Kidney glomerular epithelial cell (primary cell): ENCODE measurements at regions not wholly inside any gene's neighbourhood (a gene's known extent, or its start where the extent isn't known, plus 50 kb on each side); places are given as distances from the start of the nearest gene placed in this dataset.

Source experiments
- DNase-seq: peaks from one replicate; lab custom pipeline; 2025; lab: John Stamatoyannopoulos, UW

GRCh38 chr2:117071556-117072102 lies 742.9 kb upstream of the DDX18 start:
- DNase-seq: no peak

DNA sequence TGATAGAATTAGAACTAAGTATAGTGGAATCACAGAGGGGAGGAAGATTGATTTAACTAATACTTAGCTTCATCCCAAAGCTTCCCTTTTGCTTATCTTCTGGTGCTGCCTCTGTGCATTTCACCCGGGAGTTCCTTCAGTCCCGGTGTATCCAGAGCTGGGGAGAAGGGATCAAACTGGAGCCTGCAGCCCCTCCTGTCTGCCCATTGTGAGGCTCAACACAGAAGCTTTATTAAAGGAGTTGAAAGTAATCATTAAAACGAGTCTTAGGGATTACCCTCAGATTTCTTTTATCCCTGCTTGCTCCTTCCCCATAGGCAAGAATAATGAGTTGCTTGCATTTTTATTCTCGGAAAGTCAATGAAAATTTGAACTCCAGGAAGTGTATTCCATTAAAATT lies 739.7 kb upstream of the DDX18 start:
- DNase-seq: no peak

DNA sequence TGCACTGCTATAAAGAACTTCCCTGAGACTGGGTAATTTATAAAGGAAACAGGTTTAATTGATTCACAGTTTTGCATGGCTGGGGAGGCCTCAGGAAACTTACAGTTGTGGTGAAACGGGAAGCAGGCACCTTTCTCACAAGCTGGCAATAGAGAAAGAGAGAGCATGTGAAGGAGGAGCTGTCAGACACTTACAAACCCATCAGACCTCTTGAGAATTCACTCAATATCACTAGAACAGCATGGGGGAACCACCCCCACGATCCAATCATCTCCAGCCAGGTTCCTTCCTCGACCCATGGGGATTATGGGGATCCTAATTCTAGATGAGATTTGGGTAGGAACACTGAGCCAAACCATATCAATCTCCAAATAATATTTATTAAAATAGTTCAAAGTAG lies 729.2 kb upstream of the DDX18 start:
- no peak for DNase-seq

- DNase-seq: no peak
Observed at GRCh38 chr2:117085737-117086136, 728.8 kb upstream of the DDX18 start.

GRCh38 chr2:117086174-117086942 lies 728.1 kb upstream of the DDX18 start:
- no peak for DNase-seq

DNA sequence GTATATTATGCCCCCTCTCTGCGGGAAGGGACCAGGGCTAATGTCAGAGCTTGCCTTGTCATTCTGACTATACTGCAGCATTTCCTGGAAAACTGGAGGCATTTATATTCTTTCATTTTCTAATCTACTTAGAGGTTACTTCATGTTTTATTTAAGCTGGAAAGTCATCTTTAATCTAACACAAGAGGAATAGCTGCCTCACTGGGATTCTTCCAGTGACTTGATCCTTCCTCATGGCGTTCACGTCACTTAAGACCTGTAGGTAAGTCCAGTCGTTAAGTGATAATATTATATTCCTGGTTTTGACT lies 727.6 kb upstream of the DDX18 start:
- DNase-seq: no peak

GRCh38 chr2:117087535-117088291 lies 726.8 kb upstream of the DDX18 start:
- DNase-seq: no peak

DNA sequence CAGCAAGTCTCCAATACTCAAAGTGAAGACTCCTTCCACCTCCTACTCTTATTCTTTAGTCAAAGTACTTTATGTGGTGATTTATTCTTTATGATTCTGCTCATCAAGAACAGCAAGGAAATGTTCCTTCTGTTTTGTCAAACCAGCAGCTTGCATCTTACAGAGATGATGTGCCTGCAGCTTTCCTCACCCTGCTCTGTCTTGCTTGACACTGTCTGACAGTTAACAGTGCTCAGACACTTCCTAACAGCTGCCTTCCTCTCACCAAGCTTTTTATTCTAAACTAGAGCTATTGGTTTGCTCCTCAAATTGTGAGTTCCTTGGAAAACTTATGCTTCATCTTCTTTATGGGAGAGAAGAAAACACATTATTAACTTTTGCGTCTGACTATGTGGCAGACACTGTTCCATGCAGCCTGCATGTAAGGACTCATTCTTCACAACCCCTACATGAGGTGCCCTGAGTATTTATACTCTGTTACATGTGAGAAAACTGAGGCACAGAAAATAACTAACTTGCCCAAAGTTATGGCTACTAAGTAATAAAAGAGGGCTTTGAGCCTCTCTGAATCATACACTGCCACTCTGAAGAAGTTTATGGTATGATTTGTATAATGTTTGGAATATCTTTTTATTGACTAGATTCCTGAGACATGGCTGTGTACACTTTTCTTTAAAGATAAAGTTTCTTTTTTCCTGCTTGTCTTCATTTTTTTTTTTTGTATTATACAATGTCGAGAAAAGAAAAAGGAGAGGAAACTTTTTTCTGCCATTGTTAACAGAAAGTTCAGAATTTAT lies 723.3 kb upstream of the DDX18 start:
- no peak for DNase-seq

DNA sequence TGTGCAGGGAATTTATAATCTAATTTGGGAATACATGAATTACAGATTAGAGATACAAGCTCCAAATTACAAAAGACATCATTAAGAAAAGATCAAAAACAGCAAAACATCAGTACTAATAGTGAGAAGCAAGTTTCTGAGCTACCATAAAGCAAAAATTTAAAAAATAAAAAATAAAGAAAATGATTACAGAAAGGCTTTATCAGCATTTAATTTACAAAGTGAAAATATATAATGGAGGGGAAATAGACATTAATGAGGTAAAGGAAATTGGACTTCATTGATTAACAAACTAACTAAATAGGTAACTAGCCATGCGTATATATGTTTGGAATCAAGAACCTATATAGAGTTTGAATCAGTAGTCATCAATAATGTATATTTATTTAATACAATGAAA lies 712.9 kb upstream of the DDX18 start:
- no peak for DNase-seq

DNA sequence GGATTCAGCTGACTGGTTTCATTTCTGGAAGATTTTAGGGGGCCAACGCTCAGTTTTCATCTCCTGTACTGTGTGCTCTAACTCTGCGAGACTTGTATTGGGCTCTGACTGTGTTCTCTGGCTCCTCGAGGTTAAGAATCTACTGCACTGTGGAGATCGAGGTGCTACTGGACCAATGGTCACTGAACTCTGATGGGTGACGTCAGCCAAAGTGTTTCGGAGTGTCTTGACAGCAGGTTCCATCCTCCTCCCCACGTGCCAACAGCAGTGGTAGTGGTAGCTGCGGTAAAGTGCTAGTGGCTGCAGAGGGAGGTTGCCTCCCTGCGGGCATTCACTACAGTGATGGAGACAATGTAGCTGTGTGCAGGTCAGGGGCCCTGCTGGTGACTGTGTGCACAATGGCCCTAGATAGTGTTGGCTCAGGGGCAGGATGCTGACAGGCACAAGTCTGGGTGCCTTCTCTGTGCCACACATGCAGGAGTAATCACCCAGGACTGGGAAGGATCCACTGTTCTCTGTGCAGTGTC lies 705.7 kb upstream of the DDX18 start:
- no peak for DNase-seq

DNA sequence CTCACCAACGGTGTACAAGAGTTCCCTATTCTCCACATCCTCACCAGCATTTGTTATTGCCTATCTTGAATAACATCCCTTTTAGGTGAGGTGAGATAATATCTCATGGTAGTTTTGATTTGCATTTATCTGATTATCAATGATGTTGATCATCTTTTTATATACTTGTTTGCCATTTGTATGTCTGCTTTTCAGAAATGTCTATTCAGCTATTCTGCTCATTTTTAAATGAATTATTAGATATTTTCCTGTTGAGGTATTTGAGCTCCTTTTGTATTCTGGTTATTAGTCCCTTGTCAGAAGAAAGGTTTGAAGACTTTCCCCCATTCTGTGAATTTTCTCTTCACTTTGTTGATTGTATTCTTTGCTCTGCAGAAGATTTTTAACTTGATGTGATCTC lies 695.5 kb upstream of the DDX18 start:
- no peak for DNase-seq

- no peak for DNase-seq
Observed at GRCh38 chr2:117123362-117123761, 691.1 kb upstream of the DDX18 start.

- no peak for DNase-seq
Observed at GRCh38 chr2:117126656-117127055, 687.8 kb upstream of the DDX18 start.

GRCh38 chr2:117127680-117128079 lies 686.8 kb upstream of the DDX18 start:
- DNase-seq: no peak

- DNase-seq: no peak
Observed at GRCh38 chr2:117128461-117128860, 686.0 kb upstream of the DDX18 start.

DNA sequence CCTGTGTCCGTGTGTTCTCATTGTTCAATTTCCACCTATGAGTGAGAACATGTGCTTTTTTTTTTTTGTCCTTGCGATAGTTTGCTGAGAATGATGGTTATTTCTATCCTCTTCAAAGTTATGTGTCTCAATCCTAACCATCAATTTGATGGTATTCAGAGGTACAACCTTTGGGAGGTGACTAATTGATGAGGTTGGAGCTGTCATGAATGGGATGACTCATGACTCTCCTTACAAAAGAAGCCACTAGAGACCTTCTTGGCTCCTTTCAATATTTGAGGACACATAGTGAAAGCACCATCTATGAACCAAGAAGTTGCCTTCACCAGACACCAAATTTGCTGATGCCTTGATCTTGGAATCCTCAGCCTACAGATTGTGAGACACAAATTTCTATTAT lies 677.1 kb upstream of the DDX18 start:
- DNase-seq: no peak

DNA sequence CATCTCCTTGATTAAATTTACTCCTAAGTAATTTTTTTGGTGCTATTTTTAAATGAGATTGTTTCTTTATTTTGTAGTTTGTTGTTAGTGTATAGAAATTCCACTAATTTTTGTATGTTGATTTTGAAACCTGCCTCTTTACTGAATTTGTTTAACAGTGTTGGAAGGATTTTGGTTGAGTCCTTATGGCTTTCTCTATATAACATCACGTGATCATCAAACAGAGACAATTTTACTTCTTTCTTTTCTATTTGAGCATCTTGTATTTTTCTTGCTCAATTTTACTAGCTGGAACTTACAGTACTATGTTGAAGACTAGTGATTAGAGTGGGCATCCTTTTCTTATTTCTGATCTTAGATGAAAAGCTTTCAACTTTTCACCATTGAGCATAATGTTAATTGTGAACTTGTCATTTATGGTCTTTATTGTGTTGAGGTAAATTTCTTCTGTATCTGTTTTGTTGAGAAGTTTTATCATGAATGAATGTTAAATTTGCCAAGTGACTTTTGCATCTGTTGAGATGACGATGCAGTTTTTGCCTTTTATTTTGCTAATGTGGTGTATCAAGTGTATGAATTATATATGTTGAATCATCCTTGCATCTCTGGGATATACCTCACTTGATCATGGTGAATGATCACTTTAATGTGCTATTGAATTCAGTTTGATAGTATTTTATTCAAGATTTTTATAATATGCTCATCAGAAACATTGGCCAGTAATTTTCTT lies 645.3 kb upstream of the DDX18 start:
- no peak for DNase-seq

DNA sequence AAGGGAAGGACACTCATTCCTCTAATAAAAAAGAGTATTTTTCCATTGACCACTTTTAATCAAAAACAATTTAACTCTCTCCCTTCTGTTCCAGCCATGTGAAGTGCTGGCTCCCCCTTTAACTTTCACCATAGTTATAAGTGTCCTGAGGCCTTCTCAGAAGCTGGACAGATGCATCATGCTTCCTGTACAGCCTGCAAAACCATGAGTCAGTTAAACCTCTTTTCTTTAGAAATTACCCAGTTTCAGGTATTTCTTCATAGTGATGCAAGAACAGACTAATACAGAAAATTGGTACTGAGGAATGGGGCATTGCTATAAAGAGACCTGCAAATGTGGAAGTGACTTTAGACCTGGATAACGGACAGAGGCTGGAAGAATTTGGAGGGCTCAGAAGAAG lies 643.6 kb upstream of the DDX18 start:
- no peak for DNase-seq

DNA sequence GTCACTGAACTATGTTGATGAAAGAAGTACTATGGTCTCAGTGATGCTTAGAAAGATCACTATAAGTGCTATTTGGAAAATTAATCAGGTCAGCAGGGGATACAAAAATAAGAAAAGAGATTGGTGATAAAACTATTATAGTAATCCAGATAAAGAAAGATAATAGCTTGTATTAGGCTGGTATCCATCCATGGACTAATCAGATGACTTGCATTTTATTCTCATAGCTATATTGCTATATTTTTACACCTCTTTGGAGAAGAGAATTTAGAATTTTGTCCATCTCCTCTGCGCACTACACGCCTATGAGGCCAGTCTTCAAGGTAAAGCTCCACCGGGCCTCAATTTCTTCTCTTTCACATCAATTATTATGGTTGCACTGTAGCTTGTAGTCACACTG lies 635.1 kb upstream of the DDX18 start:
- no peak for DNase-seq

- DNase-seq: no peak
Observed at GRCh38 chr2:117190856-117191559, 623.5 kb upstream of the DDX18 start.

DNA sequence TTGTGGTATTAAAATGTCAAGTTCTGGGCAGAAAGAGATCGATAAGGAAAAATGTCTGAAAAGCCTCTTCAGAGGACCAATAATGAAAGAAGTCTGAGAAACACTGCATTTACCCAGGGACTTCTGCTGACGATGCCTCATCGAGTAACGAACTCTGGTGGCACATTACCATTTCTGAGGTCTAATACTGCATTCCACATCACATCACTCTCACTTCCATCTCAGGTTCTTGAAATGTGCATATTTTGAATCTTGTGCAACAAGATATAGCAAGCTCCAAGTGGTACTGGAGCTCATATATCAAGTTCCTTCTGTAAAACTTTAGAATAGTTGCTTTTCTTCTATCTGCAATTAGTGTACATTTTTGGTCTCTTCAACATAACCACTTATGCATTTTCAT lies 619.1 kb upstream of the DDX18 start:
- no peak for DNase-seq
